ENCODE measurements at regions not wholly inside any gene's neighbourhood (a gene's known extent, or its start where the extent isn't known, plus 50 kb on each side); places are given as distances from the start of the nearest gene placed in this dataset.

- H3K9me3 Mint-ChIP-seq, result no peaks in the 10 kb centered on the region
- peaks cover 25% of the 10 kb centered on the region for H3K4me1 Mint-ChIP-seq
- no peaks in the 10 kb centered on the region for H3K36me3 Mint-ChIP-seq
- H3K4me3 Mint-ChIP-seq, result no peak overlapping the region
- TF ChIP-seq CTCF (IDR thresholded peaks at IDR 0.05; ENCODE audit: unreplicated experiment), result no peak
- H3K27me3 Mint-ChIP-seq (ENCODE audit: low read depth), result no peaks in the 10 kb centered on the region
- DNase-seq (ENCODE audit: low spot score in 2 of 2, unreplicated experiment in 2 of 2), result no peak
- peak overlapping the region; percentile 43 for H3K27ac Mint-ChIP-seq
Observed at GRCh38 chr6:47106721-47107197, 64.6 kb upstream of the ADGRF1 start.

GRCh38 chr6:47106216-47106615, 64.1 kb upstream of the ADGRF1 start:
- Mint-ChIP-seq H3K36me3 (no peaks in the 10 kb centered on the region), H3K4me1 (peaks cover 20% of the 10 kb centered on the region), H3K9me3 (no peaks in the 10 kb centered on the region), H3K27ac (no peak overlapping the region), H3K4me3 (no peak overlapping the region), H3K27me3 (ENCODE audit: low read depth) (no peaks in the 10 kb centered on the region)
- DNase-seq (ENCODE audit: low spot score in 2 of 2, unreplicated experiment in 2 of 2), result no peak
- TF ChIP-seq CTCF (IDR thresholded peaks at IDR 0.05; ENCODE audit: unreplicated experiment), result no peak

- Mint-ChIP-seq H3K4me3 (no peak overlapping the region), H3K9me3 (no peaks in the 10 kb centered on the region), H3K4me1 (peaks cover 20% of the 10 kb centered on the region), H3K27me3 (ENCODE audit: low read depth) (no peaks in the 10 kb centered on the region), H3K36me3 (no peaks in the 10 kb centered on the region), H3K27ac (no peak overlapping the region)
- TF ChIP-seq CTCF (IDR thresholded peaks at IDR 0.05; ENCODE audit: unreplicated experiment), result no peak
- DNase-seq (ENCODE audit: low spot score in 2 of 2, unreplicated experiment in 2 of 2), result no peak
Observed at GRCh38 chr6:47105469-47106178, 63.5 kb upstream of the ADGRF1 start.

- no peaks in the 10 kb centered on the region for H3K9me3 Mint-ChIP-seq
- H3K27ac Mint-ChIP-seq, result no peak overlapping the region
- peaks cover 13% of the 10 kb centered on the region for H3K4me1 Mint-ChIP-seq
- H3K4me3 Mint-ChIP-seq, result no peak overlapping the region
- no peaks in the 10 kb centered on the region for H3K27me3 Mint-ChIP-seq (ENCODE audit: low read depth)
- TF ChIP-seq CTCF (IDR thresholded peaks at IDR 0.05; ENCODE audit: unreplicated experiment), result no peak
- no peaks in the 10 kb centered on the region for H3K36me3 Mint-ChIP-seq
- no peak for DNase-seq (ENCODE audit: low spot score in 2 of 2, unreplicated experiment in 2 of 2)
Observed at GRCh38 chr6:47103931-47104330, 61.8 kb upstream of the ADGRF1 start.

- no peak for DNase-seq (ENCODE audit: low spot score in 2 of 2, unreplicated experiment in 2 of 2)
- Mint-ChIP-seq H3K9me3 (no peaks in the 10 kb centered on the region), H3K4me3 (no peak overlapping the region), H3K4me1 (peaks cover 6% of the 10 kb centered on the region), H3K27ac (no peak overlapping the region), H3K36me3 (no peaks in the 10 kb centered on the region), H3K27me3 (ENCODE audit: low read depth) (no peaks in the 10 kb centered on the region)
- no peak for TF ChIP-seq CTCF (IDR thresholded peaks at IDR 0.05; ENCODE audit: unreplicated experiment)
Observed at GRCh38 chr6:47102331-47102730, 60.2 kb upstream of the ADGRF1 start.

All from mesothelial cell of epicardium (in vitro differentiated cells).